Right lobe of liver (tissue), 6 donors: ENCODE measurements at regions not wholly inside any gene's neighbourhood (a gene's known extent, or its start where the extent isn't known, plus 50 kb on each side); places are given as distances from the start of the nearest gene placed in this dataset.

Experiments used
- ATAC-seq, 4 donors: fragments of 200-7000 bp; cut with Tn5 transposase; one replicate each; pipeline ENCODE4 v1.9.1; 2020; ENCODE audit warnings: mild to moderate bottlenecking in 4 of 4, moderate library complexity in 4 of 4
- DNase-seq, 3 donors: peaks; one replicate each; pipeline ENCODE4 v3.0.0-alpha.2; 2020
- H3K27ac ChIP-seq, 3 donors: fragments of 200-600 bp; one replicate each; pipeline ENCODE4 v1.8.0; 2022
- H3K27me3 ChIP-seq, 2 donors: fragments of 200-600 bp; one replicate each; pipeline ENCODE4 v1.8.0; 2022
- H3K36me3 ChIP-seq, 4 donors: fragments of 200-600 bp; sonication (generic) in 1 of 4; one replicate each; pipeline versions ENCODE4 v1.5.1 to v1.8.0; 2017 to 2022; ENCODE audit warnings: control low read depth in 1 of 4
- H3K4me1 ChIP-seq, 4 donors: fragments of 200-600 bp; sonication (generic) in 1 of 4; one replicate each; pipeline versions ENCODE4 v1.5.1 to v1.8.0; 2017 to 2022; ENCODE audit warnings: control low read depth in 1 of 4
- H3K4me3 ChIP-seq, 3 donors: fragments of 200-600 bp; one replicate each; pipeline ENCODE4 v1.8.0; 2022
- H3K9me3 ChIP-seq, 4 donors: fragments of 200-600 bp; sonication (generic) in 1 of 4; one replicate each; pipeline versions ENCODE4 v1.5.1 to v1.8.0; 2017 to 2022; ENCODE audit warnings: control low read depth in 1 of 4
- CTCF ChIP-seq, 4 donors: fragments of 200-600 bp in 3 of 4; fragments of 450-650 bp in 1 of 4; IDR thresholded peaks; one replicate each; pipeline versions ENCODE4 v1.5.1 to v1.8.0; 2016 to 2022; ENCODE audit warnings: antibody characterized with exemption in 4 of 4, mild to moderate bottlenecking in 2 of 4
- POLR2A ChIP-seq: fragments of 450-650 bp; IDR thresholded peaks from one replicate; pipeline ENCODE4 v1.6.1; 2017; ENCODE audit warnings: antibody characterized with exemption, mild to moderate bottlenecking
- WGBS: methylation state at CpG from one replicate; pipeline ENCODE4 v1.1.6; 2018; ENCODE audit warnings: low coverage, low lambda C conversion rate; ENCODE audit not compliant: insufficient coverage; ENCODE audit errors: missing lambda C conversion rate; 5-methylcytosine and 5-hydroxymethylcytosine counted together
- intact Hi-C, 2 donors: fragments of 100-400 bp; cut with DNase I; formaldehyde crosslinking; loops; one replicate each; pipeline versions ENCODE4 v1.11.2 to v1.14.1; 2022
- donor health status: DM: no; HTN: yes; CAD: no.
- donor health status: DM: no; HTN: no; CAD: no.
- donor health status: DM: no; HTN: no; CAD: no.
- donor health status: DM: no; HTN: yes; CAD: no.
- donor health status: DM: no; HTN: yes; CAD: no.

GRCh38 chr12:111163422-111163821 is 205.5 kb downstream of the PHETA1 start:
- Histone ChIP-seq H3K4me1 (peaks cover 0 to 8% (median 0%) of the 10 kb centered on the region in 4 donors), H3K27me3 (no peaks in the 10 kb centered on the region), H3K4me3 (no peak overlapping the region), H3K36me3 (no peaks in the 10 kb centered on the region), H3K27ac (no peak overlapping the region), H3K9me3 (no peaks in the 10 kb centered on the region)
- ATAC-seq (no peak), DNase-seq (no peak)
- intact Hi-C loops = loop anchor here in 1 of 2 donors (10.0 kb wide), 1 partner anchor 139 kb away; no protein-coding TSS in a partner anchor
- 89% methylated on average over 1 of the region's 4 CpGs for WGBS
- TF ChIP-seq CTCF (IDR thresholded peaks at IDR 0.05) (no peak), POLR2A (no peak)

GRCh38 chr12:111161898-111162297 is 207.0 kb downstream of the PHETA1 start:
- Histone ChIP-seq H3K4me3 (no peak overlapping the region), H3K4me1 (peaks cover 0 to 6% (median 0%) of the 10 kb centered on the region in 4 donors), H3K27me3 (no peaks in the 10 kb centered on the region), H3K36me3 (no peaks in the 10 kb centered on the region), H3K27ac (no peak overlapping the region), H3K9me3 (no peaks in the 10 kb centered on the region)
- intact Hi-C loops = loop anchor here in 1 of 2 donors (10.0 kb wide), 1 partner anchor 137 kb away; no protein-coding TSS in a partner anchor
- DNase-seq = no peak
- ATAC-seq = no peak
- TF ChIP-seq POLR2A = no peak
- TF ChIP-seq CTCF (IDR thresholded peaks at IDR 0.05) = no peak
- WGBS = no CpG with 5 or more reads among the region's 7 CpGs

- peak in 2 of 4 donors; percentile 29 to 31 for ATAC-seq
- TF ChIP-seq POLR2A (no peak), CTCF (IDR thresholded peaks at IDR 0.05) (no peak)
- Histone ChIP-seq H3K27me3 (no peaks in the 10 kb centered on the region), H3K36me3 (no peaks in the 10 kb centered on the region), H3K4me1 (no peaks in the 10 kb centered on the region), H3K27ac (no peak overlapping the region), H3K4me3 (no peak overlapping the region), H3K9me3 (no peaks in the 10 kb centered on the region)
- no peak for DNase-seq
- intact Hi-C loops = loop anchor here in 1 of 2 donors (10.0 kb wide), 1 partner anchor 136 kb away; no protein-coding TSS in a partner anchor
- whole genome bisulfite sequencing = 92% methylated on average over 10 of the region's 25 CpGs
Observed at GRCh38 chr12:111160350-111161241, 208.3 kb downstream of the PHETA1 start.

GRCh38 chr12:111158992-111159391 is 209.9 kb downstream of the PHETA1 start:
- DNase-seq = no peak
- no peaks in the 10 kb centered on the region for H3K36me3 ChIP-seq
- H3K4me3 ChIP-seq = no peak overlapping the region
- TF ChIP-seq POLR2A (no peak), CTCF (IDR thresholded peaks at IDR 0.05) (no peak)
- H3K27me3 ChIP-seq = no peaks in the 10 kb centered on the region
- intact Hi-C loops = no loop called here
- no peak for ATAC-seq
- no peaks in the 10 kb centered on the region for H3K9me3 ChIP-seq
- no peak overlapping the region for H3K27ac ChIP-seq
- WGBS = 100% methylated on average over 5 of the region's 8 CpGs
- no peaks in the 10 kb centered on the region for H3K4me1 ChIP-seq
